ENCODE measurements at regions not wholly inside any gene's neighbourhood (a gene's known extent, or its start where the extent isn't known, plus 50 kb on each side); places are given as distances from the start of the nearest gene placed in this dataset.

- no peak for TF ChIP-seq EZH2 (IDR thresholded peaks at IDR 0.05; ENCODE audit: insufficient read depth, poor library complexity, severe bottlenecking)
- TF ChIP-seq EZH2phosphoT487 (IDR thresholded peaks at IDR 0.05; ENCODE audit: insufficient read depth, low read depth): no peak
Observed at GRCh38 chr22:48678171-48679135, 1149.2 kb downstream of the BRD1 start.
